IMR-90 (cell line): ENCODE measurements at regions not wholly inside any gene's neighbourhood (a gene's known extent, or its start where the extent isn't known, plus 50 kb on each side); places are given as distances from the start of the nearest gene placed in this dataset.

Experiments
- ATAC-seq: fragments of 200-7000 bp; cut with Tn5 transposase; 2 replicates; pipeline ENCODE4 v1.9.1; 2020; ENCODE audit warnings: low read depth, mild to moderate bottlenecking, moderate library complexity
- BruUV-seq: library from RNA; stranded (reverse); fragments of 400-500 nt; replicated peaks from 2 replicates; lab custom pipeline; 2021; lab: Mats Ljungman, UMichigan
- CTCF ChIA-PET: fragments of 300-600 bp; formaldehyde crosslinking; extraction: SDS; loops from one replicate; lab custom pipeline; 2021; ENCODE audit warnings: antibody characterized with exemption; lab: Yijun Ruan, JAX
- POLR2A ChIA-PET: fragments of 300-600 bp; sonication (Branson Sonifier 250); formaldehyde crosslinking; loops from one replicate; lab custom pipeline; 2022; ENCODE audit warnings: antibody characterized with exemption; ENCODE audit not compliant: unreplicated experiment; lab: Charles Lee
- DNase-seq: peaks from one replicate; pipeline ENCODE4 v3.0.0; 2013
- H2AFZ ChIP-seq: replicated peaks from 2 replicates; pipeline ENCODE3; 2013; ENCODE audit warnings: low read length, mild to moderate bottlenecking; ENCODE audit not compliant: poor library complexity
- H2AK5ac ChIP-seq: 2 replicates; pipeline ENCODE4 v1.6.1; 2013; ENCODE audit warnings: low read depth, low read length, inconsistent platforms
- H2AK9ac ChIP-seq: replicated peaks from 2 replicates; pipeline ENCODE3; 2013; ENCODE audit warnings: mild to moderate bottlenecking, low read depth, low read length, moderate library complexity; ENCODE audit not compliant: poor library complexity
- H2BK120ac ChIP-seq: 2 replicates; pipeline ENCODE4 v1.6.1; 2013; ENCODE audit warnings: low read depth, low read length, inconsistent platforms
- H2BK15ac ChIP-seq: 3 replicates; pipeline ENCODE4 v1.6.1; 2013; ENCODE audit warnings: low read depth, low read length, inconsistent platforms
- H2BK20ac ChIP-seq: 2 replicates; pipeline ENCODE4 v1.6.1; 2013; ENCODE audit warnings: low read depth, mild to moderate bottlenecking, inconsistent platforms, low read length, moderate library complexity
- H2BK5ac ChIP-seq: 2 replicates; pipeline ENCODE4 v1.6.1; 2013; ENCODE audit warnings: mild to moderate bottlenecking, low read depth, low read length, inconsistent platforms; ENCODE audit not compliant: poor library complexity, severe bottlenecking
- H3K14ac ChIP-seq: replicated peaks from 2 replicates; pipeline ENCODE4 v1.6.1; 2013; ENCODE audit warnings: low read depth, low read length, inconsistent platforms
- H3K18ac ChIP-seq: 2 replicates; pipeline ENCODE4 v1.6.1; 2013; ENCODE audit warnings: low read depth, low read length, control low read depth
- H3K23ac ChIP-seq: 2 replicates; pipeline ENCODE4 v1.6.1; 2013; ENCODE audit warnings: low read depth, low read length, inconsistent platforms
- H3K27ac ChIP-seq: 2 replicates; pipeline ENCODE4 v1.5.1; 2013; ENCODE audit warnings: mild to moderate bottlenecking, control low read depth, low read length; ENCODE audit not compliant: insufficient read depth
- H3K27me3 ChIP-seq: 2 replicates; pipeline ENCODE4 v1.6.1; 2013; ENCODE audit warnings: low read length; ENCODE audit not compliant: control insufficient read depth, insufficient read depth
- H3K36me3 ChIP-seq: 2 replicates; pipeline ENCODE4 v1.6.1; 2013; ENCODE audit warnings: low read length, mixed read lengths; ENCODE audit not compliant: control insufficient read depth, insufficient read depth
- H3K4ac ChIP-seq: 2 replicates; pipeline ENCODE4 v1.6.1; 2013; ENCODE audit warnings: low read depth, low read length, inconsistent platforms
- H3K4me1 ChIP-seq: 2 replicates; pipeline ENCODE4 v1.6.1; 2013; ENCODE audit warnings: low read length, mixed read lengths; ENCODE audit not compliant: control insufficient read depth, insufficient read depth
- H3K4me2 ChIP-seq: 2 replicates; pipeline ENCODE4 v1.6.1; 2013; ENCODE audit warnings: low read depth, mild to moderate bottlenecking, control low read depth, low read length, moderate library complexity
- H3K4me3 ChIP-seq: 2 replicates; pipeline ENCODE4 v1.5.1; 2013; ENCODE audit warnings: low read depth, mild to moderate bottlenecking, control low read depth, low read length, moderate library complexity; ENCODE audit not compliant: insufficient read depth
- H3K56ac ChIP-seq: 2 replicates; pipeline ENCODE4 v1.6.1; 2013; ENCODE audit warnings: low read length, inconsistent platforms; ENCODE audit not compliant: insufficient read depth; ENCODE audit errors: extremely low read depth
- H3K79me1 ChIP-seq, 2 experiments: 2 replicates each; pipeline ENCODE4 v1.6.1; 2013; ENCODE audit warnings: low read length in 2 of 2, inconsistent platforms in 1 of 2, low read depth in 1 of 2
- H3K9ac ChIP-seq: 2 replicates; pipeline ENCODE4 v1.6.1; 2013; ENCODE audit warnings: low read depth, low read length, control low read depth
- H3K9me1 ChIP-seq: 2 replicates; pipeline ENCODE4 v1.6.1; 2013; ENCODE audit warnings: low read length, inconsistent platforms; ENCODE audit not compliant: insufficient read depth
- H3K9me3 ChIP-seq: 2 replicates; pipeline ENCODE4 v1.6.1; 2013; ENCODE audit warnings: low read length; ENCODE audit not compliant: control insufficient read depth, insufficient read depth
- H4K20me1 ChIP-seq: 2 replicates; pipeline ENCODE4 v1.6.1; 2013; ENCODE audit warnings: low read length, inconsistent platforms; ENCODE audit not compliant: insufficient read depth
- H4K5ac ChIP-seq: 2 replicates; pipeline ENCODE4 v1.6.1; 2013; ENCODE audit warnings: mild to moderate bottlenecking, low read depth, low read length, control low read depth
- H4K8ac ChIP-seq, 2 experiments: 2 replicates each; pipeline ENCODE4 v1.6.1; 2013; ENCODE audit warnings: low read depth in 2 of 2, low read length in 2 of 2, control low read depth in 1 of 2, inconsistent platforms in 1 of 2
- H4K91ac ChIP-seq: 2 replicates; pipeline ENCODE4 v1.6.1; 2013; ENCODE audit warnings: low read depth, low read length, inconsistent platforms; ENCODE audit not compliant: insufficient read depth
- BHLHE40 ChIP-seq: fragments of 150-350 bp; IDR thresholded peaks from 2 replicates; pipeline ENCODE4 v1.6.1; 2016; ENCODE audit warnings: mild to moderate bottlenecking, low read depth, low read length
- FOS ChIP-seq: fragments of 150-350 bp; IDR thresholded peaks from 2 replicates; pipeline ENCODE4 v1.6.1; 2016; ENCODE audit warnings: low read depth, low read length
- RCOR1 ChIP-seq: IDR thresholded peaks from 2 replicates; pipeline ENCODE4 v1.6.1; 2012; ENCODE audit warnings: mild to moderate bottlenecking, low read length, improper control_type of control experiment; ENCODE audit not compliant: insufficient replicate concordance
- RFX5 ChIP-seq: IDR thresholded peaks from 2 replicates; pipeline ENCODE4 v1.8.0; 2012; ENCODE audit warnings: low read depth, mild to moderate bottlenecking, low read length, moderate library complexity
- WGBS, 2 experiments: methylation state at CpG; one replicate each; pipeline versions ENCODE4 v1.1.5 to v1.1.7; 2013; ENCODE audit warnings: missing lambda C conversion rate in 2 of 2; ENCODE audit not compliant: insufficient read length in 1 of 2; ENCODE audit errors: extremely low coverage in 2 of 2; 5-methylcytosine and 5-hydroxymethylcytosine counted together
- dilution Hi-C: fragments of 300-500 bp; cut with HindIII; formaldehyde crosslinking; loops from one replicate; pipeline ENCODE4 v1.14.3; 2018; ENCODE audit warnings: low sequenced_read_pairs; ENCODE audit not compliant: unreplicated experiment
- in situ Hi-C: fragments of 300-500 bp; cut with MboI; formaldehyde crosslinking; loops from 3 replicates; pipeline ENCODE4 v1.14.3; 2019; ENCODE audit warnings: low sequenced_read_pairs, inconsistent platforms, mixed read lengths
- intact Hi-C: fragments of 100-400 bp; cut with micrococcal nuclease; formaldehyde crosslinking; loops from 2 replicates; pipeline ENCODE4 v1.10.0; 2022
- TF ChIP-seq, protein P1 (sequence below): conservative IDR thresholded peaks from 2 replicates; pipeline ENCODE4 v1.5.1; 2012; ENCODE audit warnings: mild to moderate bottlenecking, low read depth, low read length, improper control_type of control experiment

DNA sequence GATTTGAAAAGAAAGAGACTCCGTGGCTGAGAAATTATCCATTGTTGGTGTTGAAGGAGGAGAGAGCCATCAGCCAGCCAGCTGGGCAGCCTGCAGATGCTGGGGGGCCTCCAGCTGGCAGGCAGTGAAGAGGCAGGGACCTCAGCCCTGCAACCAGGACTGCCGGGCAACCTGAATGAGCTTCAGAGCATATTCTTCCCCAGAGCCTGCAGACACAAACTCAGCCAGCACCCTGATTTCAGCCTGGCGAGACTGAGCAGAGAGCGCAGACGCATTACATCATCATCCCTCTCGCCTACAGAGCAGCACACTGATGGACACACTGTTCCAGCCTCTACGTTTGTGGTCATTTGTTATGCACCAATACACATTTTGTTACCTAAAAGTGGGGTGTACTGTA, 150.7 kb upstream of the RAB6C start:
- TF ChIP-seq RCOR1, result no peak
- TF ChIP-seq BHLHE40, result no peak
- TF ChIP-seq FOS, result no peak
- TF ChIP-seq, protein P1, sequence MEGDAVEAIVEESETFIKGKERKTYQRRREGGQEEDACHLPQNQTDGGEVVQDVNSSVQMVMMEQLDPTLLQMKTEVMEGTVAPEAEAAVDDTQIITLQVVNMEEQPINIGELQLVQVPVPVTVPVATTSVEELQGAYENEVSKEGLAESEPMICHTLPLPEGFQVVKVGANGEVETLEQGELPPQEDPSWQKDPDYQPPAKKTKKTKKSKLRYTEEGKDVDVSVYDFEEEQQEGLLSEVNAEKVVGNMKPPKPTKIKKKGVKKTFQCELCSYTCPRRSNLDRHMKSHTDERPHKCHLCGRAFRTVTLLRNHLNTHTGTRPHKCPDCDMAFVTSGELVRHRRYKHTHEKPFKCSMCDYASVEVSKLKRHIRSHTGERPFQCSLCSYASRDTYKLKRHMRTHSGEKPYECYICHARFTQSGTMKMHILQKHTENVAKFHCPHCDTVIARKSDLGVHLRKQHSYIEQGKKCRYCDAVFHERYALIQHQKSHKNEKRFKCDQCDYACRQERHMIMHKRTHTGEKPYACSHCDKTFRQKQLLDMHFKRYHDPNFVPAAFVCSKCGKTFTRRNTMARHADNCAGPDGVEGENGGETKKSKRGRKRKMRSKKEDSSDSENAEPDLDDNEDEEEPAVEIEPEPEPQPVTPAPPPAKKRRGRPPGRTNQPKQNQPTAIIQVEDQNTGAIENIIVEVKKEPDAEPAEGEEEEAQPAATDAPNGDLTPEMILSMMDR, result no peak
- TF ChIP-seq RFX5, result no peak
- no peak overlapping the region for H2BK20ac ChIP-seq
- H3K27me3 ChIP-seq, result no peaks in the 10 kb centered on the region
- H4K91ac ChIP-seq, result no peak overlapping the region
- H3K56ac ChIP-seq, result no peak overlapping the region
- H3K18ac ChIP-seq, result no peak overlapping the region
- H4K8ac ChIP-seq, result no peak overlapping the region
- no peaks in the 10 kb centered on the region for H3K36me3 ChIP-seq
- no peak overlapping the region for H2AK5ac ChIP-seq
- no peak overlapping the region for H3K27ac ChIP-seq
- H2BK15ac ChIP-seq, result no peak overlapping the region
- no CpG with 5 or more reads among the region's 7 CpGs for WGBS, 2 experiments
- H2AK9ac ChIP-seq, result no peak overlapping the region
- H2BK5ac ChIP-seq, result no peak overlapping the region
- no peak overlapping the region for H2BK120ac ChIP-seq
- CTCF ChIA-PET, result no interaction called here
- no TSS peak for BruUV-seq
- no peak overlapping the region for H3K9ac ChIP-seq
- in situ Hi-C loops (no loop called here), intact Hi-C loops (no loop called here), dilution Hi-C loops (no loop called here)
- no peaks in the 10 kb centered on the region for H3K79me1 ChIP-seq
- H3K9me3 ChIP-seq, result 0 out of 2 replicates have a peak, but pooled peaks cover 1% of the 10 kb centered on the region
- ATAC-seq (no peak), DNase-seq (no peak)
- H3K4me2 ChIP-seq, result no peak overlapping the region
- no peak overlapping the region for H3K23ac ChIP-seq
- H3K14ac ChIP-seq, result no peak overlapping the region
- no peak overlapping the region for H2AFZ ChIP-seq
- H3K9me1 ChIP-seq, result no peaks in the 10 kb centered on the region
- H3K4me3 ChIP-seq, result no peak overlapping the region
- POLR2A ChIA-PET, result no interaction called here
- no peaks in the 10 kb centered on the region for H4K20me1 ChIP-seq
- no peaks in the 10 kb centered on the region for H3K4me1 ChIP-seq
- no peak overlapping the region for H3K4ac ChIP-seq
- no peak overlapping the region for H4K5ac ChIP-seq
